K562 (cell line): ENCODE measurements at regions not wholly inside any gene's neighbourhood (a gene's known extent, or its start where the extent isn't known, plus 50 kb on each side); places are given as distances from the start of the nearest gene placed in this dataset.

Source experiments
- ATAC-seq: fragments of 200-7000 bp; cut with Tn5 transposase; 3 replicates; pipeline ENCODE4 v1.9.1; 2020; ENCODE audit warnings: moderate library complexity
- BruUV-seq: library from RNA; stranded (reverse); fragments of 400-500 nt; replicated peaks from 2 replicates; lab custom pipeline; 2021; lab: Mats Ljungman, UMichigan
- CTCF ChIA-PET: fragments of 300-600 bp; formaldehyde crosslinking; extraction: SDS; loops from one replicate; lab custom pipeline; 2021; ENCODE audit warnings: low intra/inter-chr PET ratio; lab: Yijun Ruan, JAX
- POLR2A ChIA-PET: fragments of 300-600, 350-650 bp; sonication (Branson Sonifier 250); formaldehyde crosslinking; extraction: SDS; loops from one replicate; lab custom pipeline; 2021; ENCODE audit warnings: antibody characterized with exemption, inconsistent platforms; lab: Yijun Ruan, JAX
- DNase-seq, 4 experiments: peaks; one replicate each; pipeline versions ENCODE4 v3.0.0 to v3.0.0-alpha.2; 2011 to 2018; ENCODE audit warnings: low spot score in 3 of 4, mixed read lengths in 3 of 4; ENCODE audit errors: extremely low read depth in 1 of 4
- FAIRE-seq: peaks from 2 replicates; lab custom pipeline; 2011; peaks lifted over from hg19 to GRCh38; lab: Jason Lieb, UNC
- H2AFZ ChIP-seq: 2 replicates; pipeline ENCODE4 v1.6.0; 2011; ENCODE audit warnings: low read depth, low read length, control low read depth, inconsistent platforms
- H3K27ac ChIP-seq: fragments of 200-600 bp; 3 replicates; pipeline ENCODE4 v1.8.0; 2011; ENCODE audit warnings: low read depth, mild to moderate bottlenecking, control low read depth, inconsistent platforms, low read length, moderate library complexity, mixed read lengths; ENCODE audit errors: extremely low read depth
- H3K27me3 ChIP-seq, 2 experiments: fragments of 300-600 bp in 1 of 2; 2 replicates in 1 of 2; 3 replicates in 1 of 2; pipeline versions ENCODE4 v1.6.0 to v1.8.0; 2011; ENCODE audit warnings: inconsistent platforms in 2 of 2, low read length in 2 of 2, mild to moderate bottlenecking in 1 of 2, mixed read lengths in 1 of 2, moderate library complexity in 1 of 2; ENCODE audit not compliant: control insufficient read depth in 2 of 2, insufficient read depth in 2 of 2
- H3K36me3 ChIP-seq: fragments of 300-600 bp; 3 replicates; pipeline ENCODE4 v1.8.0; 2011; ENCODE audit warnings: mild to moderate bottlenecking, low read length, inconsistent platforms; ENCODE audit not compliant: control insufficient read depth, insufficient read depth
- H3K4me1 ChIP-seq, 2 experiments: fragments of 200-600 bp in 1 of 2; replicated peaks in 1 of 2; 2 replicates in 1 of 2; 3 replicates in 1 of 2; pipeline versions ENCODE4 v1.5.1 to v1.8.0; 2011; ENCODE audit warnings: inconsistent platforms in 2 of 2, low read length in 2 of 2, mild to moderate bottlenecking in 1 of 2, mixed read lengths in 1 of 2, moderate library complexity in 1 of 2; ENCODE audit not compliant: control insufficient read depth in 2 of 2, insufficient read depth in 2 of 2
- H3K4me2 ChIP-seq: 2 replicates; pipeline ENCODE4 v1.6.1; 2011; ENCODE audit warnings: low read length, control low read depth, inconsistent platforms, mixed read lengths; ENCODE audit not compliant: insufficient read depth
- H3K4me3 ChIP-seq: fragments of 200-600 bp; sonication (generic), shearing (Covaris generic); 2 replicates; pipeline ENCODE4 v1.5.1; 2016; ENCODE audit warnings: control low read depth, inconsistent platforms
- H3K79me2 ChIP-seq: fragments of 200-600 bp; 3 replicates; pipeline ENCODE4 v1.8.0; 2011; ENCODE audit warnings: low read length, inconsistent platforms; ENCODE audit not compliant: control insufficient read depth, insufficient read depth
- H3K9ac ChIP-seq, 2 experiments: 2 replicates each; pipeline versions ENCODE4 v1.6.0 to v1.6.1; 2011; ENCODE audit warnings: low read depth in 2 of 2, low read length in 2 of 2, control low read depth in 1 of 2, inconsistent platforms in 1 of 2, mild to moderate bottlenecking in 1 of 2, mixed read lengths in 1 of 2; ENCODE audit not compliant: insufficient read depth in 1 of 2
- H3K9me1 ChIP-seq: one replicate; pipeline ENCODE4 v1.6.0; 2011; ENCODE audit warnings: inconsistent platforms, mild to moderate bottlenecking, low read length, moderate library complexity; ENCODE audit not compliant: control insufficient read depth, insufficient read depth
- H3K9me3 ChIP-seq: replicated peaks from 2 replicates; pipeline ENCODE4 v1.5.1; 2011; ENCODE audit warnings: low read depth, low read length, inconsistent platforms; ENCODE audit not compliant: control insufficient read depth, insufficient read depth
- H4K20me1 ChIP-seq: replicated peaks from 2 replicates; pipeline ENCODE4 v1.6.1; 2011; ENCODE audit warnings: low read length, inconsistent platforms, mixed read lengths; ENCODE audit not compliant: control insufficient read depth, insufficient read depth
- ATF3 ChIP-seq, 2 experiments: fragments of 450-650 bp in 1 of 2; sonication (generic) in 1 of 2; formaldehyde crosslinking in 1 of 2; IDR thresholded peaks in 1 of 2; conservative IDR thresholded peaks in 1 of 2; 2 replicates each; pipeline versions ENCODE4 v1.6.1 to v1.8.1; 2016 to 2023; ENCODE audit warnings: mild to moderate bottlenecking in 2 of 2, moderate library complexity in 2 of 2, inconsistent platforms in 1 of 2, missing genetic modification reagents in 1 of 2
- BRCA1 ChIP-seq, 2 experiments: fragments of 450-650 bp in 1 of 2; sonication (generic) in 1 of 2; formaldehyde crosslinking in 1 of 2; IDR thresholded peaks; 2 replicates each; pipeline versions ENCODE4 v1.5.0 to v1.6.1; 2017 to 2020; ENCODE audit warnings: mild to moderate bottlenecking in 1 of 2, missing genetic modification reagents in 1 of 2
- BRD4 ChIP-seq: fragments of 200-600 bp; sonication (generic); IDR thresholded peaks from 2 replicates; pipeline ENCODE4 v1.6.1; 2017; ENCODE audit warnings: inconsistent platforms
- POLR3A ChIP-seq: IDR thresholded peaks from 2 replicates; pipeline ENCODE4 v1.6.1; 2011; ENCODE audit warnings: borderline replicate concordance, mild to moderate bottlenecking, moderate library complexity; ENCODE audit not compliant: insufficient read length, insufficient read depth; ENCODE audit errors: extremely low read depth
- RBM25 ChIP-seq: fragments of 200-400 bp; formaldehyde crosslinking; IDR thresholded peaks from 2 replicates; pipeline ENCODE4 v1.6.1; 2018; ENCODE audit warnings: low read length, low read depth, moderate library complexity; ENCODE audit not compliant: severe bottlenecking
- TCF7 ChIP-seq: sonication (generic); IDR thresholded peaks from 2 replicates; pipeline ENCODE4 v1.6.1; 2016; ENCODE audit warnings: antibody characterized with exemption, borderline replicate concordance
- TCFL5 ChIP-seq: fragments of 250-450 bp; sonication (Bioruptor Pico); conservative IDR thresholded peaks from 2 replicates; pipeline ENCODE4 v1.6.1; 2021; ENCODE audit warnings: mild to moderate bottlenecking, moderate library complexity, matching md5 sums
- in situ Hi-C: fragments of 300-500 bp; cut with MboI; formaldehyde crosslinking; loops from 4 replicates; pipeline ENCODE4 v1.15.0; 2018; ENCODE audit warnings: inconsistent platforms, mixed read lengths
- intact Hi-C: fragments of 100-400 bp; cut with micrococcal nuclease; formaldehyde crosslinking; loops from 2 replicates; pipeline ENCODE4 v1.14.2; 2022

GRCh38 chr21:24093032-24093431 is 1514.2 kb downstream of the MRPL39 start:
- Histone ChIP-seq H4K20me1 (no peaks in the 10 kb centered on the region), H2AFZ (no peak overlapping the region), H3K9me1 (no peaks in the 10 kb centered on the region), H3K9me3 (no peaks in the 10 kb centered on the region), H3K4me2 (no peak overlapping the region), H3K27ac (no peak overlapping the region), H3K4me1 (no peaks in the 10 kb centered on the region), H3K9ac (no peak overlapping the region), H3K4me3 (no peak overlapping the region), H3K36me3 (no peaks in the 10 kb centered on the region), H3K79me2 (no peaks in the 10 kb centered on the region), H3K27me3 (no peaks in the 10 kb centered on the region)
- FAIRE-seq, result no peak
- TF ChIP-seq POLR3A, result no peak
- TF ChIP-seq ATF3 (IDR thresholded peaks at IDR 0.05), result no peak
- no peak for TF ChIP-seq ATF3 (CRISPR knock-in tag; conservative IDR thresholded peaks at IDR 0.05)
- TF ChIP-seq TCFL5 (CRISPR knock-in tag), result no peak
- no peak for TF ChIP-seq RBM25
- TF ChIP-seq BRD4, result no peak
- TF ChIP-seq BRCA1 (IDR thresholded peaks at IDR 0.05), result no peak
- TF ChIP-seq BRCA1 (CRISPR knock-in tag; IDR thresholded peaks at IDR 0.05), result no peak
- no peak for TF ChIP-seq TCF7
- in situ Hi-C loops, result no loop called here
- intact Hi-C loops, result no loop called here
- ATAC-seq, result no peak
- POLR2A ChIA-PET, result no interaction called here
- BruUV-seq, result no TSS peak
- CTCF ChIA-PET, result no interaction called here
- DNase-seq, result no peak
